HCT116 (cell line): ENCODE measurements at regions not wholly inside any gene's neighbourhood (a gene's known extent, or its start where the extent isn't known, plus 50 kb on each side); places are given as distances from the start of the nearest gene placed in this dataset.

Experiments used
- ATAC-seq: fragments of 200-7000 bp; cut with Tn5 transposase; 2 replicates; pipeline ENCODE4 v1.9.1; 2020; ENCODE audit warnings: mild to moderate bottlenecking, moderate library complexity
- BruUV-seq: library from RNA; stranded (reverse); fragments of 400-500 nt; replicated peaks from 2 replicates; lab custom pipeline; 2021; lab: Mats Ljungman, UMichigan
- CTCF ChIA-PET: fragments of 300-600 bp; sonication (Branson Sonifier 250); formaldehyde crosslinking; loops from one replicate; lab custom pipeline; 2021; ENCODE audit warnings: antibody characterized with exemption; lab: Charles Lee
- POLR2A ChIA-PET: fragments of 300-600, 350-600 bp; sonication (Branson Sonifier 250); formaldehyde crosslinking; loops from one replicate; lab custom pipeline; 2021; ENCODE audit warnings: antibody characterized with exemption; lab: Charles Lee
- RAD21 ChIA-PET, 2 experiments: fragments of 300-600 bp; sonication (Branson Sonifier 250); formaldehyde crosslinking; loops; one replicate each; lab custom pipeline; 2023; ENCODE audit warnings: low total read pairs in 2 of 2; ENCODE audit not compliant: uncharacterized antibody in 2 of 2, unreplicated experiment in 2 of 2, low non-redundant PET in 1 of 2; lab: Charles Lee
- DNase-seq: peaks from one replicate; pipeline ENCODE4 v3.0.0-alpha.2; 2010; ENCODE audit warnings: low read depth, low spot score
- H2AFZ ChIP-seq: fragments of 200-600 bp; shearing (Covaris generic), sonication (generic); 2 replicates; pipeline ENCODE4 v1.6.1; 2017; ENCODE audit warnings: low read depth, mixed run types, mixed read lengths, antibody characterized with exemption, low read length; ENCODE audit not compliant: poor library complexity, severe bottlenecking
- H3K27ac ChIP-seq: 2 replicates; pipeline ENCODE4 v1.5.1; 2012; ENCODE audit warnings: low read depth, low read length
- H3K27me3 ChIP-seq: fragments of 200-600 bp; sonication (generic); 2 replicates; pipeline ENCODE4 v1.6.1; 2016; ENCODE audit warnings: mixed run types, low read length, mixed read lengths; ENCODE audit not compliant: insufficient read depth
- H3K36me3 ChIP-seq, 2 experiments: fragments of 200-500 bp in 1 of 2; fragments of 200-600 bp in 1 of 2; sonication (Bioruptor generic) in 1 of 2; sonication (generic) in 1 of 2; 2 replicates each; pipeline versions ENCODE4 v1.5.1 to v1.6.1; 2014 to 2016; ENCODE audit warnings: low read length in 2 of 2, inconsistent platforms in 1 of 2, mixed read lengths in 1 of 2, mixed run types in 1 of 2; ENCODE audit not compliant: insufficient read depth in 2 of 2, control insufficient read depth in 1 of 2
- H3K4me1 ChIP-seq, 2 experiments: fragments of 200-600 bp in 1 of 2; sonication (generic) in 1 of 2; 2 replicates each; pipeline versions ENCODE4 v1.5.1 to v1.6.1; 2012 to 2017; ENCODE audit warnings: low read length in 2 of 2, inconsistent platforms in 1 of 2, mild to moderate bottlenecking in 1 of 2, mixed read lengths in 1 of 2, mixed run types in 1 of 2, moderate library complexity in 1 of 2; ENCODE audit not compliant: insufficient read depth in 2 of 2, control insufficient read depth in 1 of 2
- H3K4me2 ChIP-seq: fragments of 200-600 bp; sonication (generic); 2 replicates; pipeline ENCODE4 v1.6.1; 2017; ENCODE audit warnings: mixed run types, low read length, mixed read lengths
- H3K4me3 ChIP-seq, 2 experiments: fragments of 200-600 bp in 1 of 2; sonication (generic) in 1 of 2; replicated peaks in 1 of 2; 2 replicates each; pipeline ENCODE4 v1.5.1; 2011 to 2016; ENCODE audit warnings: low read length in 2 of 2, control low read depth in 1 of 2, low read depth in 1 of 2, mild to moderate bottlenecking in 1 of 2, mixed read lengths in 1 of 2, mixed run types in 1 of 2
- H3K79me2 ChIP-seq: fragments of 200-600 bp; sonication (generic); 2 replicates; pipeline ENCODE4 v1.6.1; 2017; ENCODE audit warnings: mild to moderate bottlenecking, mixed run types, low read length, moderate library complexity, mixed read lengths; ENCODE audit not compliant: insufficient read depth
- H3K9ac ChIP-seq: fragments of 200-600 bp; sonication (generic); 2 replicates; pipeline ENCODE4 v1.6.1; 2016; ENCODE audit warnings: low read length, mixed read lengths
- H3K9me2 ChIP-seq: fragments of 200-600 bp; sonication (generic), shearing (Covaris generic); 2 replicates; pipeline ENCODE4 v1.6.1; 2017; ENCODE audit warnings: mixed run types, mild to moderate bottlenecking, moderate library complexity; ENCODE audit not compliant: insufficient read depth
- H3K9me3 ChIP-seq, 2 experiments: fragments of 200-500 bp in 1 of 2; fragments of 200-600 bp in 1 of 2; sonication (Bioruptor generic) in 1 of 2; sonication (generic) in 1 of 2; 2 replicates each; pipeline ENCODE4 v1.6.1; 2014 to 2017; ENCODE audit warnings: low read length in 2 of 2, mixed read lengths in 2 of 2, inconsistent platforms in 1 of 2, low read depth in 1 of 2, mild to moderate bottlenecking in 1 of 2, mixed run types in 1 of 2, moderate library complexity in 1 of 2; ENCODE audit not compliant: control insufficient read depth in 1 of 2, insufficient read depth in 1 of 2
- H4K20me1 ChIP-seq: fragments of 200-600 bp; sonication (generic), shearing (Covaris generic); 2 replicates; pipeline ENCODE4 v1.6.1; 2017; ENCODE audit warnings: mixed run types, mild to moderate bottlenecking, moderate library complexity; ENCODE audit not compliant: insufficient read depth
- CBX3 ChIP-seq: IDR thresholded peaks from 2 replicates; pipeline ENCODE4 v1.6.1; 2012; ENCODE audit warnings: low read depth
- CTCF ChIP-seq, 3 experiments: fragments of 200-600 bp in 1 of 3; sonication (generic) in 1 of 3; IDR thresholded peaks in 2 of 3; conservative IDR thresholded peaks in 1 of 3; 2 replicates each; pipeline ENCODE4 v1.5.1; 2012 to 2017; ENCODE audit warnings: low read depth in 2 of 3, low read length in 2 of 3, antibody characterized with exemption in 1 of 3, borderline replicate concordance in 1 of 3, control low read depth in 1 of 3, mild to moderate bottlenecking in 1 of 3, mixed read lengths in 1 of 3, mixed run types in 1 of 3, moderate library complexity in 1 of 3; ENCODE audit not compliant: insufficient read depth in 1 of 3
- ELF1 ChIP-seq: IDR thresholded peaks from 2 replicates; pipeline ENCODE4 v1.6.1; 2012; ENCODE audit warnings: low read depth, borderline replicate concordance
- MAX ChIP-seq: IDR thresholded peaks from 2 replicates; pipeline ENCODE4 v1.6.1; 2012
- POLR2A ChIP-seq: IDR thresholded peaks from 2 replicates; pipeline ENCODE4 v1.7.0; 2011; ENCODE audit warnings: borderline replicate concordance; ENCODE audit not compliant: insufficient read depth, insufficient read length; ENCODE audit errors: extremely low read depth
- RAD21 ChIP-seq: IDR thresholded peaks from 2 replicates; pipeline ENCODE4 v1.6.1; 2012; ENCODE audit warnings: low read depth, mild to moderate bottlenecking
- SIN3A ChIP-seq: IDR thresholded peaks from 2 replicates; pipeline ENCODE4 v1.6.1; 2012; ENCODE audit warnings: low read depth
- TCF7L2 ChIP-seq: IDR thresholded peaks from 2 replicates; pipeline ENCODE4 v1.7.0; 2011; ENCODE audit warnings: borderline replicate concordance, inconsistent platforms; ENCODE audit not compliant: insufficient read depth, insufficient read length; ENCODE audit errors: extremely low read depth
- ZBTB33 ChIP-seq: IDR thresholded peaks from 2 replicates; pipeline ENCODE4 v1.6.1; 2011; ENCODE audit warnings: mild to moderate bottlenecking, low read length, moderate library complexity; ENCODE audit not compliant: insufficient replicate concordance; ENCODE audit errors: extremely low read depth
- ZFX ChIP-seq: fragments of 450-650 bp; IDR thresholded peaks from 2 replicates; pipeline ENCODE4 v1.6.1; 2017
- ZNF274 ChIP-seq: fragments of 200-500 bp; sonication (Bioruptor generic); IDR thresholded peaks from 2 replicates; pipeline ENCODE4 v1.6.1; 2014; ENCODE audit warnings: mild to moderate bottlenecking, low read depth, low read length, inconsistent platforms
- intact Hi-C: fragments of 100-400 bp; cut with micrococcal nuclease; formaldehyde crosslinking; loops from 2 replicates; pipeline ENCODE4 v1.10.0; 2022

- no peak overlapping the region for H3K4me2 ChIP-seq
- no peaks in the 10 kb centered on the region for H3K9me3 ChIP-seq
- no TSS peak for BruUV-seq
- no peak overlapping the region for H3K4me3 ChIP-seq
- no peaks in the 10 kb centered on the region for H3K4me1 ChIP-seq
- H3K9ac ChIP-seq: no peak overlapping the region
- H2AFZ ChIP-seq: no peak overlapping the region
- H4K20me1 ChIP-seq: no peaks in the 10 kb centered on the region
- no peaks in the 10 kb centered on the region for H3K9me2 ChIP-seq
- no peaks in the 10 kb centered on the region for H3K79me2 ChIP-seq
- RAD21 ChIA-PET: interaction anchor here in 1 of 2 experiments (0.6 kb wide), 1 partner anchor 710 kb away, joined by 3 read pairs; the partner anchor contains the start of gene HOXD11
- CTCF ChIA-PET: interaction anchor here (1.0 to 4.2 kb wide), 4 partner anchors 13 to 332 kb away, joined by 3 to 36 read pairs (median 4); no protein-coding TSS in a partner anchor
- TF ChIP-seq ZFX: no peak
- TF ChIP-seq CBX3: no peak
- TF ChIP-seq ELF1: no peak
- TF ChIP-seq ZNF274: no peak
- TF ChIP-seq RAD21: peak; percentile 39
- TF ChIP-seq ZBTB33: no peak
- peak; percentile 21 to 40 (median 21); a peak in 1 of 6 replicates for TF ChIP-seq CTCF (IDR thresholded peaks at IDR 0.05 in 2 of 3, conservative IDR thresholded peaks at IDR 0.05 in 1 of 3; ENCODE audit: borderline replicate concordance in 1 of 3, insufficient read depth in 1 of 3, low read depth in 2 of 3, low read length in 2 of 3)
- TF ChIP-seq SIN3A: no peak
- no peak for TF ChIP-seq TCF7L2
- TF ChIP-seq POLR2A: no peak
- TF ChIP-seq MAX: no peak
- DNase-seq: no peak
- peak; percentile 79 for ATAC-seq
- H3K36me3 ChIP-seq: no peaks in the 10 kb centered on the region
- POLR2A ChIA-PET: no interaction called here
- intact Hi-C loops: loop anchor here (10.0 kb wide), 1 partner anchor 362 kb away; no protein-coding TSS in a partner anchor
- H3K27ac ChIP-seq: no peak overlapping the region
- peaks cover 13% of the 10 kb centered on the region; the same call in 1 of the 2 replicates for H3K27me3 ChIP-seq
Observed at GRCh38 chr2:176817061-176817565, 395.5 kb upstream of the HNRNPA3 start.
